HG02840 (cell line): ENCODE measurements at regions not wholly inside any gene's neighbourhood (a gene's known extent, or its start where the extent isn't known, plus 50 kb on each side); places are given as distances from the start of the nearest gene placed in this dataset.
"Not testable (repeated sequence)": the region's sequence is repeated elsewhere in the genome, so short reads cannot be mapped to it uniquely, and the experiment has no call there.

ENCODE experiments used
- ATAC-seq: cut with Tn5 transposase; IDR thresholded peaks from one replicate; pipeline ENCODE4 v1.9.1; 2021; ENCODE audit warnings: mild to moderate bottlenecking, moderate library complexity, moderate number of reproducible peaks; ENCODE audit not compliant: unreplicated experiment, low FRiP score

GRCh38 chrX:139202742-139203420, 327.7 kb upstream of the F9 start:
- ATAC-seq, result no peak

DNA sequence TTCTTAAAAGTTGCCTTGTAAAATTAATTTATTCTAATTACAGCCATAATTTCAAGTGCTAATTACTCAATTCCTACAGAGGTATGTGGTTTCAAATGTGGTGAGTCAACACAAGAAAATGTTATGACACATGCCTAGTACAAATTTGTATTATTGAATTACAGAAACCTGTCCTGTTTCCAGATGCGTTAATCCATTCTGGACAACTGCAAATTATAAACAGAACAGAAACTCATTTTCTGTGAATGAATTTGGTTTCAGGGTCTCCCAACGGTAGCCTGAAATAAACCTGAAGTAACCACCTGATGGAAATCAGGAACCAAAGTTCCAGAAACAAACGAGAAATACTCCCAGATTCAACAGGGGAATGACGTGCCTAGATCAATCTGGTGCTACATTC, 328.6 kb upstream of the F9 start:
- ATAC-seq, result no peak

GRCh38 chrX:139200793-139201192, 329.7 kb upstream of the F9 start:
- ATAC-seq, result no peak

- no peak for ATAC-seq
Measured at GRCh38 chrX:139200346-139200745, 330.2 kb upstream of the F9 start.

- no peak for ATAC-seq
Measured at GRCh38 chrX:139199933-139200332, 330.6 kb upstream of the F9 start.

GRCh38 chrX:139198936-139199335, 331.6 kb upstream of the F9 start:
- no peak for ATAC-seq

DNA sequence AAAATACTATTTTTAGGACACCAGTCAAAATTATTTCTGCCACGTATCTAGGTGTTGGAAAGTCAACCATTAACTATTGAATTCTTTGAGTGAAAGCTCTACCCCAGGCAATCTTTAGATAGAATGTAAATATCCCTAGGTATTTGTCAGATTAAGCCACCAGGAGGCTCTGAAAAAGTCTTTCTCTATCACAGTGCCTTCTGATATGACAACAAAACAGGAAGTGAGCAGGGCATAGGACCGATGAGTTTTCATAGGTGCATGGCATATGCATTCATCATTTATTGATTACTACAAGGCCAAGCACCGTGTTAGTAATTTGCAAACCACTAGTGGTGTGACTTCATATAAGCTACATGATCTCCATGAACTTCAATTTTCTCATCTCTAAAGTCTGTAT, 333.6 kb upstream of the F9 start:
- no peak for ATAC-seq

- no peak for ATAC-seq
Measured at GRCh38 chrX:139194571-139195280, 335.8 kb upstream of the F9 start.

DNA sequence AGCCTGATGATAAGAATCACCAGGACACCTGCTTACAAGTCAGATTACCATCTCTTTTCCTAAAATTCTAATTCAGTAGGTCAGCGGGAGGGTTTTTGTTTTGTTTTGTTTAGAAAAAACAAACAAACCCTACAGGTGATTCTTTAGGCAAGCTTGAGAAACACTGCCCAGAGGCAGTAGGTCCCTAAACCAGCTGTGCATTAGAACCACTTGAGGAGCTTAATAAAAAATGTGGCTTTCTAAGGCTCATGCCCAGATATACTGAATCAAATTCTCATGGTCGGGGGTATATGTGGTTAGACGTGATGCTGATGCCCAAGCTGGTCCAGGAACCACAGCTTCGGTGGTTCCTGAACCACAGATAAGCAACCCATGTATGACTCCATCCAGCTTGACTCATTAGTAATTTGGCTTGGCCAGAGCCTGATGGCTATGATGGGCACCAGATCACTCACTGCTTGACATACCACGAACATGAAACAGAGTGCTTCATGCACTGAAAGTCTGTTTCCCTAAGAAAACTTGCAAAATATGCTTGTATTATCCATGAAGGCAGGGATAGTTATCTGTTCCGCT, 338.1 kb upstream of the F9 start:
- ATAC-seq, result no peak

DNA sequence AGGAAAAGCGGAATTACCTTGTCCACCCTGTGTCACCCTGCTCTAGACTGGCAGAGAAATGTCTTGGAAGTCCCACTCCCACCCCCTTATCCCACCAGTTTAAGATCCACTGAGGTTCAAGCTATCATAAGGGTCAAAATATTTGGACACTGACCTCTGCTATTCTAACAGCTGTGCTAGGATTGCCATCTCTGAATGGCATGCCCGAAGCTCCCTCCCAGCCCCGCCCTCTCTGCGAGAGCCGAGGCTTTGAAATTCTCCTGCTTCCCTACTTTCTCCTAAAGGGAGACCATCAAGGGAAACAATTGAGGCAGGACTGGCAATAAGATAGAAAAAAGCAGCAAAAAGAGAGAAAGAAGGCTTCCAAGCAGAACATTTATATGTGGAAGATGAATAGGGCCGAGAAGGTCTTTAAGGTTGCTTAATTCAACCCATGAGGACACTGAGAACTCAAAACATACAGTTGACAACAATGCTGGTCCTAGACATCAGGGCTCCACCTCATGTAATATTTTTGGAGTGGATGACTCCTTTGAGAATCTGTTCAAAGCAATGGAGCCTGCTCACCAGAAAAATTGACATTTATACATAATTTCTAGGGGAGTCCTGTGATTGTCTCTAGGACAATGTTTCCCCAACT, 338.7 kb upstream of the F9 start:
- no peak for ATAC-seq

GRCh38 chrX:139191286-139191685, 339.3 kb upstream of the F9 start:
- no peak for ATAC-seq

- ATAC-seq, result no peak
Measured at GRCh38 chrX:139187738-139188137, 342.8 kb upstream of the F9 start.

- no peak for ATAC-seq
Measured at GRCh38 chrX:139186991-139187390, 343.5 kb upstream of the F9 start.

GRCh38 chrX:139179592-139179991, 350.9 kb upstream of the F9 start:
- ATAC-seq, result peak; percentile 71

GRCh38 chrX:139178980-139179379, 351.6 kb upstream of the F9 start:
- ATAC-seq, result no peak

DNA sequence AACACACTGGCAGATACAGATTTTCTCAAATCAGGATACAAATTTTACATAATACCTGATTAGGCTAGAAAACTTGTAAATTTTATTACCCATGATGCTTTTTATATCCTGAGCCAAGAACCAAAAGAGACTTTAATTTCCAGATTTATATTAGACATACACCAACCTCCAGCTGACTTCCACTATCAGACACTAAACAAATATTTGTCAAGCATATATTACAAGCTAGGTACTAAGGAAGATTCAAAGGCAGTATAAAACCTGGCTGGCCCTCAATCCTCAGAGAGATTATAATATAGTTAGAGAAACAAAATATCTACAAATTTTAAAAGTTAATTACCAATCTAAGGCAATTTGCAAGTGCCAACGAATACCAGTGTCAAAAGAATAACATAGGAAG, 357.8 kb upstream of the F9 start:
- no peak for ATAC-seq

DNA sequence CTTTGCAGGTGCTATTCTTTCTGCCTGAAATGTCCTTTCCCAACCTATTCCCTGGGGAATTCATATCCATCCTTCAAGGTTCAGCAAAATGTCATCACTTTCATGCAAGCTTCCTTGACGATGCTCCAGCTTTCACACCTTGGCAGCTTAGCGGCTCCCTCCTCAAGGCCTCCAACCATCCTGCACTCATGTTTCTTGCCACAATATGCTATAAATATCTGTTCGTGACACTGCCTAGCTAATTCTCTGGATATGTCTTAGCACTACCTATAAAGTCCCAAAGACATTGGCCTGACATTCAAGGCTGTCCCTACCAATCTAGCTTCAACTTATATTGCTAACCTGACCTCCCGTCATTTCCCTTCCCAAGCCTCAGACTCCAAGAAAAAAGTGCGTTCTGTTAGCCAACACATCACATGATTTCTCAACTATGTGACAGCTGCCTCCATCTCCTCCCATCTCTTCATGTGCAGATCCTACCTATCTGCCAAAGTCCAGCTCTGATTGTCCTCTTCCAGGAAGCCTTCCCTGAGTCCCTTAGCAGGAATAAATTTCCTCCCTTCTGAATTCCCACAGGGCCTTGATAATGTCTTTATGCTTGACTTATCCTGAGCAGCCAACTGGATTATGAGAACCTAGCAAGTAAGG, 359.9 kb upstream of the F9 start:
- no peak for ATAC-seq

DNA sequence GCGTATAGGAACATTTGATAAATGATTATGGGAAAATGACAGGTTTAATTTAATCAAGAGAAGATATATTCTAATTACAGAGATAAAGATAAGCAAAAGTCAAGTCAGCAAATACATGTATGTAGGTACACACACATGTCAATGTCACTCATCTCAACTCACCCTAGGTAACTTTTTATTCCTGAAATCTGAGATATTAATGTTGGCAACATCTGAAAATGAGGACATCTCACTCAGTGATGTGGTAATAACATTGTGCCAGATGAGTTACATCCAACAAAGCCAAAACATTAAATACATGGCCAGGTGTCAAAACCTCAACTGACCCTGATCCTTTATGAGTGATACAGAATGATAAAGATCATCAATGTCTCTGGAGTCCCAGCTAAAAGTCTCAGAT, 363.3 kb upstream of the F9 start:
- ATAC-seq, result no peak

- ATAC-seq, result no peak
Measured at GRCh38 chrX:139158256-139158655, 372.3 kb upstream of the F9 start.

GRCh38 chrX:139156356-139156755, 374.2 kb upstream of the F9 start:
- no peak for ATAC-seq

DNA sequence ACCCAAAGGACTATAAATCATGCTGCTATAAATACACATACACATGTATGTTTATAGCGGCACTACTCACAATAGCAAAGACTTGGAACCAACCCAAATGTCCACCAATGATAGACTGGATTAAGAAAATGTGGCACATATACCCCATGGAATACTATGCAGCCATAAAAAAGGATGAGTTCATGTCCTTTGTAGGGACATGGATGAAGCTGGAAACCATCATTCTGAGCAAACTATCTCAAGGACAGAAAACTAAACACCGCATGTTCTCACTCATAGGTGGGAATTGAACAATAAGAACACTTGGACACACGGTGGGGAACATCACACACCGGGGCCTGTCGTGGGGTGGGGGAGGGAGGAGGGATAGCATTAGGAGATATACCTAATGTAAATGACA, 383.9 kb upstream of the F9 start:
- ATAC-seq, result not testable (repeated sequence)
